ENCODE measurements at regions not wholly inside any gene's neighbourhood (a gene's known extent, or its start where the extent isn't known, plus 50 kb on each side); places are given as distances from the start of the nearest gene placed in this dataset.
A peak's percentile ranks its signal among the peaks of the same experiment; 100 is the strongest.

GRCh38 chr6:147133669-147134068 is 70.5 kb upstream of the STXBP5 start:
- no peaks in the 10 kb centered on the region for H3K79me2 ChIP-seq (ENCODE audit: control insufficient read depth, insufficient read depth, low read length)
- H3K36me3 ChIP-seq (ENCODE audit: control insufficient read depth, insufficient read depth, low read length), result no peaks in the 10 kb centered on the region
- no peak overlapping the region for H3K4me2 ChIP-seq (ENCODE audit: extremely low read depth, insufficient read depth, low read length)
- no peaks in the 10 kb centered on the region for H3K9me3 ChIP-seq (ENCODE audit: control insufficient read depth, insufficient read depth, low read depth, low read length)
- H3K27me3 ChIP-seq (ENCODE audit: control insufficient read depth, insufficient read depth, low read length), result no peaks in the 10 kb centered on the region
- no peak for TF ChIP-seq CTCF (conservative IDR thresholded peaks at IDR 0.05 in 1 of 2, IDR thresholded peaks at IDR 0.05 in 1 of 2; ENCODE audit: low read depth in 1 of 2, low read length in 2 of 2)
- TF ChIP-seq EZH2 (IDR thresholded peaks at IDR 0.05; ENCODE audit: low read length, missing control alignments), result no peak
- no peaks in the 10 kb centered on the region for H4K20me1 ChIP-seq (ENCODE audit: control insufficient read depth, extremely low read depth, insufficient read depth, low read length)
- no peak for DNase-seq (ENCODE audit: low read depth in 2 of 2)
- peaks cover 4% of the 10 kb centered on the region for H3K4me1 ChIP-seq (ENCODE audit: control insufficient read depth, extremely low read depth, insufficient read depth, low read length)
- no peak overlapping the region for H3K9ac ChIP-seq (ENCODE audit: insufficient read depth, low read length)
- H3K27ac ChIP-seq (ENCODE audit: insufficient read depth, low read length), result no peak overlapping the region
- no peak overlapping the region for H3K4me3 ChIP-seq (replicated peaks in 1 of 4; ENCODE audit: control extremely low read depth in 1 of 4, insufficient read depth in 1 of 4, low read depth in 3 of 4, low read length in 4 of 4)
- H2AFZ ChIP-seq (ENCODE audit: low read length), result no peak overlapping the region

GRCh38 chr6:147135211-147135681 is 69.0 kb upstream of the STXBP5 start:
- Histone ChIP-seq H3K27ac (ENCODE audit: insufficient read depth, low read length) (no peak overlapping the region), H3K79me2 (ENCODE audit: control insufficient read depth, insufficient read depth, low read length) (no peaks in the 10 kb centered on the region), H3K9me3 (ENCODE audit: control insufficient read depth, insufficient read depth, low read depth, low read length) (no peaks in the 10 kb centered on the region), H3K4me2 (ENCODE audit: extremely low read depth, insufficient read depth, low read length) (no peak overlapping the region), H2AFZ (ENCODE audit: low read length) (no peak overlapping the region), H3K9ac (ENCODE audit: insufficient read depth, low read length) (no peak overlapping the region), H3K4me3 (replicated peaks in 1 of 4; ENCODE audit: control extremely low read depth in 1 of 4, insufficient read depth in 1 of 4, low read depth in 3 of 4, low read length in 4 of 4) (no peak overlapping the region), H3K4me1 (ENCODE audit: control insufficient read depth, extremely low read depth, insufficient read depth, low read length) (peaks cover 4% of the 10 kb centered on the region), H3K36me3 (ENCODE audit: control insufficient read depth, insufficient read depth, low read length) (no peaks in the 10 kb centered on the region), H3K27me3 (ENCODE audit: control insufficient read depth, insufficient read depth, low read length) (no peaks in the 10 kb centered on the region), H4K20me1 (ENCODE audit: control insufficient read depth, extremely low read depth, insufficient read depth, low read length) (no peaks in the 10 kb centered on the region)
- TF ChIP-seq EZH2 (IDR thresholded peaks at IDR 0.05; ENCODE audit: low read length, missing control alignments) (no peak), CTCF (conservative IDR thresholded peaks at IDR 0.05 in 1 of 2, IDR thresholded peaks at IDR 0.05 in 1 of 2; ENCODE audit: low read depth in 1 of 2, low read length in 2 of 2) (no peak)
- peak; percentile 82 to 98 for DNase-seq (ENCODE audit: low read depth in 2 of 2)

- peaks cover 4% of the 10 kb centered on the region for H3K4me1 ChIP-seq (ENCODE audit: control insufficient read depth, extremely low read depth, insufficient read depth, low read length)
- no peaks in the 10 kb centered on the region for H3K27me3 ChIP-seq (ENCODE audit: control insufficient read depth, insufficient read depth, low read length)
- H2AFZ ChIP-seq (ENCODE audit: low read length), result no peak overlapping the region
- H3K36me3 ChIP-seq (ENCODE audit: control insufficient read depth, insufficient read depth, low read length), result no peaks in the 10 kb centered on the region
- no peak overlapping the region for H3K9ac ChIP-seq (ENCODE audit: insufficient read depth, low read length)
- H3K9me3 ChIP-seq (ENCODE audit: control insufficient read depth, insufficient read depth, low read depth, low read length), result no peaks in the 10 kb centered on the region
- no peak overlapping the region for H3K27ac ChIP-seq (ENCODE audit: insufficient read depth, low read length)
- H4K20me1 ChIP-seq (ENCODE audit: control insufficient read depth, extremely low read depth, insufficient read depth, low read length), result no peaks in the 10 kb centered on the region
- H3K79me2 ChIP-seq (ENCODE audit: control insufficient read depth, insufficient read depth, low read length), result no peaks in the 10 kb centered on the region
- no peak overlapping the region for H3K4me3 ChIP-seq (replicated peaks in 1 of 4; ENCODE audit: control extremely low read depth in 1 of 4, insufficient read depth in 1 of 4, low read depth in 3 of 4, low read length in 4 of 4)
- DNase-seq (ENCODE audit: low read depth in 2 of 2), result no peak
- H3K4me2 ChIP-seq (ENCODE audit: extremely low read depth, insufficient read depth, low read length), result no peak overlapping the region
- TF ChIP-seq CTCF (conservative IDR thresholded peaks at IDR 0.05 in 1 of 2, IDR thresholded peaks at IDR 0.05 in 1 of 2; ENCODE audit: low read depth in 1 of 2, low read length in 2 of 2) (no peak), EZH2 (IDR thresholded peaks at IDR 0.05; ENCODE audit: low read length, missing control alignments) (no peak)
These were observed 68.2 kb upstream of the STXBP5 start for GRCh38 chr6:147136057-147136456.
